K562 (cell line): ENCODE measurements at regions not wholly inside any gene's neighbourhood (a gene's known extent, or its start where the extent isn't known, plus 50 kb on each side); places are given as distances from the start of the nearest gene placed in this dataset.
A peak's percentile ranks its signal among the peaks of the same experiment; 100 is the strongest.

Experiments used
- ATAC-seq: fragments of 200-7000 bp; cut with Tn5 transposase; 3 replicates; pipeline ENCODE4 v1.9.1; 2020; ENCODE audit warnings: moderate library complexity
- BruUV-seq: library from RNA; stranded (reverse); fragments of 400-500 nt; replicated peaks from 2 replicates; lab custom pipeline; 2021; lab: Mats Ljungman, UMichigan
- CTCF ChIA-PET: fragments of 300-600 bp; formaldehyde crosslinking; extraction: SDS; loops from one replicate; lab custom pipeline; 2021; ENCODE audit warnings: low intra/inter-chr PET ratio; lab: Yijun Ruan, JAX
- POLR2A ChIA-PET: fragments of 300-600, 350-650 bp; sonication (Branson Sonifier 250); formaldehyde crosslinking; extraction: SDS; loops from one replicate; lab custom pipeline; 2021; ENCODE audit warnings: antibody characterized with exemption, inconsistent platforms; lab: Yijun Ruan, JAX
- DNase-seq, 4 experiments: peaks; one replicate each; pipeline versions ENCODE4 v3.0.0 to v3.0.0-alpha.2; 2011 to 2018; ENCODE audit warnings: low spot score in 3 of 4, mixed read lengths in 3 of 4; ENCODE audit errors: extremely low read depth in 1 of 4
- FAIRE-seq: peaks from 2 replicates; lab custom pipeline; 2011; peaks lifted over from hg19 to GRCh38; lab: Jason Lieb, UNC
- H2AFZ ChIP-seq: 2 replicates; pipeline ENCODE4 v1.6.0; 2011; ENCODE audit warnings: low read depth, low read length, control low read depth, inconsistent platforms
- H3K27ac ChIP-seq: fragments of 200-600 bp; 3 replicates; pipeline ENCODE4 v1.8.0; 2011; ENCODE audit warnings: low read depth, mild to moderate bottlenecking, control low read depth, inconsistent platforms, low read length, moderate library complexity, mixed read lengths; ENCODE audit errors: extremely low read depth
- H3K27me3 ChIP-seq, 2 experiments: fragments of 300-600 bp in 1 of 2; 2 replicates in 1 of 2; 3 replicates in 1 of 2; pipeline versions ENCODE4 v1.6.0 to v1.8.0; 2011; ENCODE audit warnings: inconsistent platforms in 2 of 2, low read length in 2 of 2, mild to moderate bottlenecking in 1 of 2, mixed read lengths in 1 of 2, moderate library complexity in 1 of 2; ENCODE audit not compliant: control insufficient read depth in 2 of 2, insufficient read depth in 2 of 2
- H3K36me3 ChIP-seq: fragments of 300-600 bp; 3 replicates; pipeline ENCODE4 v1.8.0; 2011; ENCODE audit warnings: mild to moderate bottlenecking, low read length, inconsistent platforms; ENCODE audit not compliant: control insufficient read depth, insufficient read depth
- H3K4me1 ChIP-seq, 2 experiments: fragments of 200-600 bp in 1 of 2; replicated peaks in 1 of 2; 2 replicates in 1 of 2; 3 replicates in 1 of 2; pipeline versions ENCODE4 v1.5.1 to v1.8.0; 2011; ENCODE audit warnings: inconsistent platforms in 2 of 2, low read length in 2 of 2, mild to moderate bottlenecking in 1 of 2, mixed read lengths in 1 of 2, moderate library complexity in 1 of 2; ENCODE audit not compliant: control insufficient read depth in 2 of 2, insufficient read depth in 2 of 2
- H3K4me2 ChIP-seq: 2 replicates; pipeline ENCODE4 v1.6.1; 2011; ENCODE audit warnings: low read length, control low read depth, inconsistent platforms, mixed read lengths; ENCODE audit not compliant: insufficient read depth
- H3K4me3 ChIP-seq: fragments of 200-600 bp; sonication (generic), shearing (Covaris generic); 2 replicates; pipeline ENCODE4 v1.5.1; 2016; ENCODE audit warnings: control low read depth, inconsistent platforms
- H3K79me2 ChIP-seq: fragments of 200-600 bp; 3 replicates; pipeline ENCODE4 v1.8.0; 2011; ENCODE audit warnings: low read length, inconsistent platforms; ENCODE audit not compliant: control insufficient read depth, insufficient read depth
- H3K9ac ChIP-seq, 2 experiments: 2 replicates each; pipeline versions ENCODE4 v1.6.0 to v1.6.1; 2011; ENCODE audit warnings: low read depth in 2 of 2, low read length in 2 of 2, control low read depth in 1 of 2, inconsistent platforms in 1 of 2, mild to moderate bottlenecking in 1 of 2, mixed read lengths in 1 of 2; ENCODE audit not compliant: insufficient read depth in 1 of 2
- H3K9me1 ChIP-seq: one replicate; pipeline ENCODE4 v1.6.0; 2011; ENCODE audit warnings: inconsistent platforms, mild to moderate bottlenecking, low read length, moderate library complexity; ENCODE audit not compliant: control insufficient read depth, insufficient read depth
- H3K9me3 ChIP-seq: replicated peaks from 2 replicates; pipeline ENCODE4 v1.5.1; 2011; ENCODE audit warnings: low read depth, low read length, inconsistent platforms; ENCODE audit not compliant: control insufficient read depth, insufficient read depth
- H4K20me1 ChIP-seq: replicated peaks from 2 replicates; pipeline ENCODE4 v1.6.1; 2011; ENCODE audit warnings: low read length, inconsistent platforms, mixed read lengths; ENCODE audit not compliant: control insufficient read depth, insufficient read depth
- CBX1 ChIP-seq: sonication (generic); IDR thresholded peaks from 2 replicates; pipeline ENCODE4 v1.6.1; 2016; ENCODE audit warnings: antibody characterized with exemption, low read depth, mild to moderate bottlenecking
- CEBPB ChIP-seq: fragments of 450-650 bp; IDR thresholded peaks from 2 replicates; pipeline ENCODE4 v1.6.1; 2016; ENCODE audit warnings: missing genetic modification characterization, missing compliant biosample characterization
- ELF1 ChIP-seq: fragments of 200-800 bp; sonication (Bioruptor generic); IDR thresholded peaks from 2 replicates; pipeline ENCODE4 v1.6.1; 2016; ENCODE audit warnings: missing genetic modification characterization, missing compliant biosample characterization
- FOXP1 ChIP-seq: sonication (generic); formaldehyde crosslinking; IDR thresholded peaks from 2 replicates; pipeline ENCODE4 v1.8.0; 2022; ENCODE audit warnings: mild to moderate bottlenecking, missing genetic modification reagents
- MAFG ChIP-seq: fragments of 450-650 bp; conservative IDR thresholded peaks from 2 replicates; pipeline ENCODE4 v1.6.1; 2016; ENCODE audit warnings: missing genetic modification characterization, missing compliant biosample characterization
- MYC ChIP-seq, 2 experiments: fragments of 250-450 bp in 1 of 2; sonication (Bioruptor Pico) in 1 of 2; IDR thresholded peaks; 2 replicates each; pipeline versions ENCODE4 v1.5.1 to v1.6.1; 2012 to 2021; ENCODE audit warnings: low read depth in 2 of 2, borderline replicate concordance in 1 of 2, improper control_type of control experiment in 1 of 2, low read length in 1 of 2, mild to moderate bottlenecking in 1 of 2, moderate library complexity in 1 of 2
- NR2C2 ChIP-seq, 2 experiments: fragments of 200-800 bp in 1 of 2; sonication (Bioruptor generic) in 1 of 2; sonication (generic) in 1 of 2; formaldehyde crosslinking in 1 of 2; IDR thresholded peaks; 2 replicates each; pipeline versions ENCODE4 v1.6.1 to v1.8.0; 2016 to 2022; ENCODE audit warnings: mild to moderate bottlenecking in 1 of 2, missing compliant biosample characterization in 1 of 2, missing genetic modification characterization in 1 of 2, missing genetic modification reagents in 1 of 2
- PHF20 ChIP-seq: fragments of 450-650 bp; IDR thresholded peaks from 2 replicates; pipeline ENCODE4 v1.6.1; 2018; ENCODE audit not compliant: partially characterized antibody
- SREBF1 ChIP-seq: fragments of 150-350 bp; IDR thresholded peaks from 2 replicates; pipeline ENCODE4 v1.6.1; 2014; ENCODE audit warnings: antibody characterized with exemption, low read depth, low read length, borderline replicate concordance
- STAT5B ChIP-seq: fragments of 250-450 bp; sonication (Bioruptor Pico); IDR thresholded peaks from 2 replicates; pipeline ENCODE4 v1.8.0; 2021; ENCODE audit warnings: mild to moderate bottlenecking, inconsistent platforms
- TCF3 ChIP-seq: sonication (generic); formaldehyde crosslinking; IDR thresholded peaks from 2 replicates; pipeline ENCODE4 v1.4.0; 2020; ENCODE audit warnings: mild to moderate bottlenecking, missing genetic modification reagents
- ZNF740 ChIP-seq, 3 experiments: fragments of 200-800 bp in 1 of 3; sonication (Bioruptor generic) in 1 of 3; sonication (generic) in 1 of 3; formaldehyde crosslinking in 1 of 3; IDR thresholded peaks; 2 replicates each; pipeline versions ENCODE4 v1.6.1 to v1.8.0; 2016 to 2022; ENCODE audit warnings: mild to moderate bottlenecking in 2 of 3, missing compliant biosample characterization in 2 of 3, missing genetic modification characterization in 2 of 3, missing genetic modification reagents in 1 of 3
- WGBS: fragments of 100-300 bp; shearing (Covaris generic); methylation state at CpG from one replicate; pipeline ENCODE4 v1.1.6; 2016; ENCODE audit warnings: low coverage, mixed read lengths; ENCODE audit not compliant: insufficient coverage; ENCODE audit errors: missing lambda C conversion rate; 5-methylcytosine and 5-hydroxymethylcytosine counted together
- in situ Hi-C: fragments of 300-500 bp; cut with MboI; formaldehyde crosslinking; loops from 4 replicates; pipeline ENCODE4 v1.15.0; 2018; ENCODE audit warnings: inconsistent platforms, mixed read lengths
- intact Hi-C: fragments of 100-400 bp; cut with micrococcal nuclease; formaldehyde crosslinking; loops from 2 replicates; pipeline ENCODE4 v1.14.2; 2022
- TF ChIP-seq, protein P1 (sequence below): fragments of 450-650 bp; formaldehyde crosslinking; IDR thresholded peaks from 2 replicates; pipeline ENCODE4 v1.4.0; 2020; ENCODE audit warnings: mild to moderate bottlenecking
- TF ChIP-seq, protein P2 (sequence below): fragments of 450-650 bp; formaldehyde crosslinking; IDR thresholded peaks from 2 replicates; pipeline ENCODE4 v1.4.0; 2022; ENCODE audit warnings: mild to moderate bottlenecking, moderate library complexity

GRCh38 chr12:14260011-14260993, 105.2 kb upstream of the ATF7IP start:
- ATAC-seq (peak; percentile 60), FAIRE-seq (peak; percentile 62), DNase-seq (peak; percentile 59 to 84 (median 64))
- intact Hi-C loops: no loop called here
- POLR2A ChIA-PET: interaction anchor here (0.7 kb wide), 1 partner anchor 29 kb away, joined by 3 read pairs; no protein-coding TSS in a partner anchor
- CTCF ChIA-PET: no interaction called here
- 48% methylated on average over 22 of the region's 31 CpGs for WGBS
- H2AFZ ChIP-seq: peak overlapping the region; percentile 81
- H3K9ac ChIP-seq: peak overlapping the region; percentile 15 to 40; a peak in 3 of 4 replicates
- H3K27me3 ChIP-seq: no peaks in the 10 kb centered on the region
- no peak overlapping the region for H3K4me3 ChIP-seq
- BruUV-seq: no TSS peak
- H3K4me1 ChIP-seq: peaks cover 19 to 37% of the 10 kb centered on the region in 2 experiments
- peak overlapping the region; percentile 70 for H3K27ac ChIP-seq
- no peaks in the 10 kb centered on the region for H3K9me1 ChIP-seq
- H3K36me3 ChIP-seq: no peaks in the 10 kb centered on the region
- peak overlapping the region; percentile 57 for H3K4me2 ChIP-seq
- peaks cover 26% of the 10 kb centered on the region for H3K9me3 ChIP-seq
- no peaks in the 10 kb centered on the region for H4K20me1 ChIP-seq
- in situ Hi-C loops: no loop called here
- no peaks in the 10 kb centered on the region for H3K79me2 ChIP-seq
- TF ChIP-seq NR2C2 (CRISPR knock-in tag; IDR thresholded peaks at IDR 0.05): no peak
- peak; percentile 57 for TF ChIP-seq NR2C2 (tag; IDR thresholded peaks at IDR 0.05)
- TF ChIP-seq CBX1: peak; percentile 58; the same call in 1 of the 2 replicates
- TF ChIP-seq STAT5B (CRISPR knock-in tag): no peak
- TF ChIP-seq PHF20: no peak
- TF ChIP-seq, protein P1, sequence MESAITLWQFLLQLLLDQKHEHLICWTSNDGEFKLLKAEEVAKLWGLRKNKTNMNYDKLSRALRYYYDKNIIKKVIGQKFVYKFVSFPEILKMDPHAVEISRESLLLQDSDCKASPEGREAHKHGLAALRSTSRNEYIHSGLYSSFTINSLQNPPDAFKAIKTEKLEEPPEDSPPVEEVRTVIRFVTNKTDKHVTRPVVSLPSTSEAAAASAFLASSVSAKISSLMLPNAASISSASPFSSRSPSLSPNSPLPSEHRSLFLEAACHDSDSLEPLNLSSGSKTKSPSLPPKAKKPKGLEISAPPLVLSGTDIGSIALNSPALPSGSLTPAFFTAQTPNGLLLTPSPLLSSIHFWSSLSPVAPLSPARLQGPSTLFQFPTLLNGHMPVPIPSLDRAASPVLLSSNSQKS (CRISPR knock-in tag): no peak
- 0 out of 2 replicates have a peak, but pooled peaks have one; percentile 18 for TF ChIP-seq ZNF740 (CRISPR knock-in tag; IDR thresholded peaks at IDR 0.05)
- no peak for TF ChIP-seq ZNF740 (tag; IDR thresholded peaks at IDR 0.05)
- TF ChIP-seq ELF1 (tag): no peak
- TF ChIP-seq MAFG (tag): no peak
- no peak for TF ChIP-seq CEBPB (tag)
- no peak for TF ChIP-seq SREBF1
- TF ChIP-seq, protein P2, sequence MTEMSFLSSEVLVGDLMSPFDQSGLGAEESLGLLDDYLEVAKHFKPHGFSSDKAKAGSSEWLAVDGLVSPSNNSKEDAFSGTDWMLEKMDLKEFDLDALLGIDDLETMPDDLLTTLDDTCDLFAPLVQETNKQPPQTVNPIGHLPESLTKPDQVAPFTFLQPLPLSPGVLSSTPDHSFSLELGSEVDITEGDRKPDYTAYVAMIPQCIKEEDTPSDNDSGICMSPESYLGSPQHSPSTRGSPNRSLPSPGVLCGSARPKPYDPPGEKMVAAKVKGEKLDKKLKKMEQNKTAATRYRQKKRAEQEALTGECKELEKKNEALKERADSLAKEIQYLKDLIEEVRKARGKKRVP (CRISPR knock-in tag): no peak
- peak; percentile 66; the same call in 1 of the 2 replicates for TF ChIP-seq FOXP1 (CRISPR knock-in tag)
- TF ChIP-seq TCF3: peak; percentile 30; the same call in 1 of the 2 replicates
- peak; percentile 97 for TF ChIP-seq MYC (IDR thresholded peaks at IDR 0.05; ENCODE audit: low read depth, low read length)
- peak; percentile 43; the same call in 1 of the 2 replicates for TF ChIP-seq MYC (CRISPR knock-in tag; IDR thresholded peaks at IDR 0.05; ENCODE audit: borderline replicate concordance, low read depth)
